ENCODE measurements at regions not wholly inside any gene's neighbourhood (a gene's known extent, or its start where the extent isn't known, plus 50 kb on each side); places are given as distances from the start of the nearest gene placed in this dataset.
A peak's percentile ranks its signal among the peaks of the same experiment; 100 is the strongest.

DNA sequence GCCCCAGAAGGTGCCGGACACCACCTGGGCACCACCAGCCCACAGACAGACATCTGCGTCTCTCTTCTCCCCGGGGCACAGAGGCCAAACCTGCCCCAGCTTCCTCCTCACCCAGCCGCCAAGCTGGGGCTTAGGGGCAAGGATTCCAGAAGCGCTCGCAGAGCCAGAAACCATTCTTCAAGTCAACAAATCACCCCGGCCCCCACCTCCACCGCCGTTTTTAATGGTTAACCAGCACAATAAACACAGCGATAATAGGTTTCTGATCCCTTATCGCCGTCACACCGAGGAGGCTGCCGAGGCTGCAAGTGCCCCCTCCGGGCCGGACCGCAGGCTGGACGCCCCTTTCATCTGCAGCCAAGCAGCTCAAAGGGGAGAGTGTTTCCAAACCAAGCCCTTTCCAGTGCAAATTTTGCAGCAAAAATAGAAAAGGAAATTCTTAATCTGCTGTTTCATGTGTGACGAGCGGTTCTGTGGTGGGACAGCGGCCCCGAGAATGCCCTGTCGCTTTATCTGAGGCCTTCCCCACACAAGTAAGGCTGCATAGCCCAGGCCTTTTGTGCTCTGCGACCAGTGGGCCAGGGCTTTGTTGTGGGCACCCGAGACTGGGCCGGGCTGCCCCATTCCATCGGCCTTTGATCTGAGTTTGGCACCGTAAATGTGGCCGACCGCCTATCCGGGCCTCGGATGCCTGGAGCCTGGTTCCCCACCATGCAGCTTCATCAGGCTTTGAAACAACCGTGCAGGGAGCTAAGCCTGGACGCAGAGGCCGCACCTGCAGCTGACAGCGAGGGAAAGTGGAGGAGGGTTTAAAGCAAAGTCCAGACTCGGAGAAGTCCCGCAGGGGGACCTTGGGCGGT is 83.2 kb downstream of the FOXL3 start:
- H3K27ac Mint-ChIP-seq: no peak overlapping the region
- no peaks in the 10 kb centered on the region for H3K4me1 Mint-ChIP-seq (ENCODE audit: low read depth)
- H3K4me3 Mint-ChIP-seq: no peak overlapping the region
- H3K36me3 Mint-ChIP-seq (ENCODE audit: low read depth): no peaks in the 10 kb centered on the region
- no peaks in the 10 kb centered on the region for H3K27me3 Mint-ChIP-seq
- H3K9me3 Mint-ChIP-seq: no peaks in the 10 kb centered on the region

DNA sequence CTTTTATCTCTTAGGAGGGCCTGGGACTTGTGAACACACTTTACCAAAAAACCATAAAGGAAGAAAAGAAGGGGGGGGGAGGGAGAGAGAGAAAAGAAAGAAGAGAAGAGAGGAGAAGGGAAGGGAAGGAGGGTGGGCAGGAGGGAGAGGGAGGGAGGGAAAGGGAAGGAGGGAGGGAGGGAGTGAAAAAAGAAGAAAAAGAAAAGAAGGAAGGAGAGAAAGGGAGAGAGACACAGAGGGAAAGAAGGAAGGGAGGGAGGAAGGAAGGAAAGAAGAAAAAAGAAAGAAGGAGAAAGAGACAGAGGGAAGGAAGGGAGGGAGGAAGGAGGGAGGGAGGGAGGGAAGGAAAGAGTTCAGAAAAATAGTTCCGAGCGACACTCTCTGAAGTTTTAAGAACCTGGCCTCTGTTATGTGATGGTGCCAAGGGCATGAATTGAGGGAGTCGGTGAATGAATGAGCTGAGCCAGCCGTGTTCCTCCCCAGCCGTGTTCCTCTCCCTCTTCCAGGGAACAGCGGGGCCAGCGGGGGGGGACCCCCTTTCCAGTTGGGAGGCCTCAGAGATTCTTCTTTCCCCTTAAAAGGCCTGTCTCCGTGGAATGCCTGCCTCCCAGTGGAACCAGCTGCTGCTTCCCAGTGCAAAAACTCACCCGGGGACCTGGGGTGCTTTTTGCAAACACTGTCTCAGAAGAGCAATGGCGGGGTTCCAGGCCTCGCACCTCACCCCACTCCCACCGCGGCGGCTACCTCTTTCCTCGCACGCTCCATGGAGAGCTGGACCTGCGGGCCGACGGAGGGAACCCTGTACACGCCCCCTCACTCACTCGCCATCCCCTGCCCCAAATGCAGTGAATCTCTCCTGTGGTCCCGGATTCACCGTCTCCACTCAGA is 84.1 kb downstream of the FOXL3 start:
- H3K36me3 Mint-ChIP-seq (ENCODE audit: low read depth): no peaks in the 10 kb centered on the region
- no peak overlapping the region for H3K4me3 Mint-ChIP-seq
- H3K27me3 Mint-ChIP-seq: no peaks in the 10 kb centered on the region
- no peak overlapping the region for H3K27ac Mint-ChIP-seq
- H3K4me1 Mint-ChIP-seq (ENCODE audit: low read depth): no peaks in the 10 kb centered on the region
- no peaks in the 10 kb centered on the region for H3K9me3 Mint-ChIP-seq

DNA sequence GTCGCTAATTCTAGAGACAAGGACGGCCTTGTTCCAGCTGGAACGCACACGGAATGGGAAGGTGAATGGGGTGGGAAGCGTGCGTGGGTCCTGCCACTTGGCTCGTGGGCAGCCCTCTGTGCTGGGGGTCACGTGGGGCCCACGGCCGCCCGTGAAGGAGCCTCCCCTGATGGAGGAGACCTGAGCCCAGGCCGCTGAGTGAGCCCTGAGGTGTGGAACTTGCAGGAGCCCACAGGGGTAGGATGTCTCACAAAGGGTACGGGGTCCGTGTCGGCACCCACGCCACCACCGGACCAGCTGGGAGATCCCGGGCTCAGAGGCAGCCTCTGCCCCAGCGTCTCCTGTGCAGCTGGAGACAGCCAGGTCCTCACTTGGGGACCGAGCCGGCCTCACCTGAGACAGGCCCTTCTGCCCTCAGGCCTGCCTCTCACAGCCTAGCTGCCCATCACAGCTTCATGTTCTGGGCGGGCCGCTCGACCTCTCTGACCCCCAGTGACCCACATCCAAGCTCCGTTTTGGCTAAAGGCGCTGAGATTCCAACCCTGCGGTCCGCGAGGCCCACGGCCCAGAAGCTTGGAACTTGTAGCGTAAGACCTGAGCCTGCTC is 84.8 kb downstream of the FOXL3 start:
- no peak overlapping the region for H3K27ac Mint-ChIP-seq
- H3K27me3 Mint-ChIP-seq: no peaks in the 10 kb centered on the region

DNA sequence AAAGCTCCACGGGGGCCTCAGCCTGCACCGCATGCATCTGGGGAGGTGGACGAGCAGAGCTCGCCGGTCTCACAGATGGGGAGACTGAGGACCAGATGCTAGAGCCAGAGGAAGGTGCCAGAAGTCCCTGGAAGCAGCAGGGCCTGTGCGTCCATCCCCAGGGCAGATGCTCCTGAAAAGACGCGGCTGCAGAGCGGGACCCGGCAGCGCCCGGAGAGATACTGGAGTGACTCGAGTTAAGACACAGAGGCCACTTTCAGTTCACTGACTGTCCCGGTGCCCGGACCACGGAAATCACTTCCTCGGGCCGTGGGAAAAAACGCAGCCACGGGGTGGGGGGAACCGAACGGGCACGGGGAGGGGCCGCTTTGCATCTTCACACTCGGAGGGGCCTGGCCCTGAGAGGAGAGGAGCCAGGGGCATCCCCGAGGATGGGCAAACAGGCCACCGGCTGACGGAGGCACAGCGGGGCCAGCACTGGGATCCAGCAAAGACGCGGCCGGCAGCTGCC is 85.4 kb downstream of the FOXL3 start:
- Mint-ChIP-seq H3K9me3 (no peaks in the 10 kb centered on the region), H3K27me3 (no peaks in the 10 kb centered on the region), H3K27ac (no peak overlapping the region), H3K4me1 (ENCODE audit: low read depth) (peaks cover 4% of the 10 kb centered on the region), H3K4me3 (no peak overlapping the region), H3K36me3 (ENCODE audit: low read depth) (no peaks in the 10 kb centered on the region)

More for the DNA sequence above, 84.8 kb downstream of the FOXL3 start:
- Mint-ChIP-seq H3K4me1 (ENCODE audit: low read depth) (no peaks in the 10 kb centered on the region), H3K36me3 (ENCODE audit: low read depth) (no peaks in the 10 kb centered on the region), H3K4me3 (no peak overlapping the region), H3K9me3 (no peaks in the 10 kb centered on the region)

DNA sequence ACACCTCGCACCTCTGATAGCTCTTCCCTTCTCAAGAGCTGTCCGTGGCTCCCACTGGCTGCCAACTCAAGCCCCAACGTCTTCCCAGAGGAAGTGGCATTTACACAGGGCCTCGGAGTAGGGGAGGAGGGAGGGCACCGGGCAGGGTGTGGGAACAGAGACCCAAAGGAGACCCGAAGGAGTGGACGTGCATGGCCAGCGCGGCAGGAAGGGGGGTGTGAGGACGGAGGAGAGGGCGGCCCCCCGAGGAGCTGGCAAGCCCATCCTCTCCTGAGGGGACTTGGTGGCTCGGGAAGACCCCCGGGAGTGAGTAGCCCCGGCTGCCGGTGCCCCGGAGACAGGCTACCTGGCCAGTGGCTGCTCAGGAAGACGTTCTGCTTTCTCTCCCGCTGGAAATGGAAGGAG is 85.9 kb downstream of the FOXL3 start:
- Mint-ChIP-seq H3K36me3 (ENCODE audit: low read depth) (no peaks in the 10 kb centered on the region), H3K9me3 (no peaks in the 10 kb centered on the region), H3K27me3 (no peaks in the 10 kb centered on the region), H3K4me3 (no peak overlapping the region), H3K4me1 (ENCODE audit: low read depth) (peaks cover 7% of the 10 kb centered on the region), H3K27ac (no peak overlapping the region)

DNA sequence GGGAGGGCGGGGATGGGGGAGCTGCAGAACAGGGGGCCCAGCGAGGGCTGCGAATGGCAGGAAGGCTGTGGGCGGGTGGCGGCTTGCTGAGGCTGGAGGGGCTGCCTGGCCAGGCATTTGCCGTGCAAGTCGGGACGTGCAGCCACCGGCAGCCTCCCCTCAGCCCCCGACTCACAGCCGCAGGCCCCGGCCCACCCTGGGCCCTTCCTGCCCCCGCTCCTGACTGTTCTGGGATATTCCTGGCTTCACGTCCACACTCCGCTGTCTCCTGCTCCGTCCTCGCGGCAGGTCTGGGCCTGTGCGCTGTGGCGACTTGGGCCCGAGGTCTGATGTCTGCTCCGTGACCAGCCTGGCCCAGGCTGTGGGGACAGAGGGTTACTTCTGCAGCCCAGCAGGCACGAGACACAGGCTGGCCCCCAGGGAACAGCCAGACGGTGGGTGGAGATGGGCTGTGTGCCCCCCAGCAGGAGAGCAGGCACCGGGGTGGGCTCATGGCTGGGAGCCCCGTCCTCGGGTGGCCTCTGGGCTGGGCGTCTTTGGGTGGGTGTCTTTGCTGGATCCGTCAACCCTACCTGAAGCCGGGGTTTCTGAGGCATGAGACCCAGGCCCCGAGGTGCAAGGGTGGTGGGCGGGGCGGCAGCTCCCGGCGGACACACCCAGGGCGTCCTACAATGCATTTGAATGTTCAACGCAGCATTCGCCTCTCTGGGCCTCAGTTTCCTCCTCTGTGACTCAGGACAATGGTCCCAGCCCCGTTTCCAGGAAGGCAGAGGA is 86.5 kb downstream of the FOXL3 start:
- Mint-ChIP-seq H3K4me3 (no peak overlapping the region), H3K4me1 (ENCODE audit: low read depth) (peaks cover 13% of the 10 kb centered on the region), H3K27me3 (no peaks in the 10 kb centered on the region), H3K27ac (no peak overlapping the region), H3K36me3 (ENCODE audit: low read depth) (no peaks in the 10 kb centered on the region), H3K9me3 (no peaks in the 10 kb centered on the region)

DNA sequence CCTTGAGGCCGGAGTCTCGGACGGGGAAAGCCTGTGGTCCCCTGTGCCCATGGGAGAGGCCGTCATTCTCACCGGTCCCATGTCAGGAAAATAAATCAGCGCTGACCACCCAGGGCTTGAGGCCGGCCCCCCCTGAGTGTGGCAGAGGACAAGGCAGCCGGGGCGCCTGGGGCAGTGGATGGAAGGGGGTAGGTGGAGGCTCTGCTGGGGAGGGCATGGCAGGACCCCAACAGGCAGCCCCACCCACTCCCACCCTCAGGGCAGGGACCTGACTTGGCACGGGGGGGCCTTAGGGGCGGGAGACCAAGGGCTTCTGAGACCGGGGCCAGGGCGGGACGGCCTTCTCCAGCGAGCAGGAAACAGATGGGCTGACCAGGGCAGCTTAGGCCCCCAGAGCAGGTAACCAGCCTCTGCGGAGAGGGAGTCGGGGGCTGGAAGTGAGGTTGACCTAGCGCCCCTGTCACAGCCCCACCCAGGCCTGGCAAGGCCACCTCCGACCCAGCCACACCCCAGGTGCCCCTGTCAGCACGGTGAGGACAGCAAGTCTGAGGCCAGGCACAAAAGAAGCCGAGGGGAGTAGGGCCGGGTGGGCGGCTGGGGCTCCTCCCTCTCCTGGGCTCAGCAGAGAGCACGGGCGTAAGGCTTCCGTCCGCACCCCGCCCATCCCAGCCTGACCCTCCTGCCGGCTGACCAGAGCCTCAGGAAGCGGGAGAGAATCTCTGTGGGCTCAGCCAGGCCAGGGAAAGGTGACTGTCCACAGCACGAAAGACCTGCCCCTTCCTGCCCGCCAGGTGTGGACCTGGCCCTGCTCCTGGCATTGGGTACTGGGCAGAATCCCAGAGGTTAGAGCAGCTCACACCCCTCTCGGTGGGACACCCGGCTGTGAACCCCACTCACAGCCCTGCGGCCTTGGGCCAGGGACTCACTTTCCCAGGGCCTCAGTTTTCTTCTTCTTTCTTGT is 87.4 kb downstream of the FOXL3 start:
- no peaks in the 10 kb centered on the region for H3K9me3 Mint-ChIP-seq

DNA sequence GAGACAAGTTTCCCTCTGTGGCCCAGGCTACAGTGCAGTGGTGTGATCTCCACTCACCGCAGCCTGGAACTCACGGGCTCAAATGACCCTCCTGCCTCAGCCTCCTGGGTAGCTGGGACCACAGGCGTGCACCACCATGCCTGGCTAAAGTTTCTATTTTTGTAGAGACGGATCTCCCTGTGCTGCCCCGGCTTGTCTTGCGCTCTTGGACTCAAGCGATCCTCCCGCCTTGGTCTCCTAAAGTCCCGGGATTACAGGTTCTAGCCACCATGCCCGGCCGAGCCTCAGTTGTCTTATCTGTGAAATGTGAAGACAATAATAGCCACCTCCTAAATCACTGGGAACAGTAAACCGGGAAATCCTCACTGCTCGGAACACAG is 88.1 kb downstream of the FOXL3 start:
- H3K27ac Mint-ChIP-seq: no peak overlapping the region

More for the DNA sequence above, 87.4 kb downstream of the FOXL3 start:
- no peaks in the 10 kb centered on the region for H3K36me3 Mint-ChIP-seq (ENCODE audit: low read depth)
- peaks cover 21% of the 10 kb centered on the region for H3K4me1 Mint-ChIP-seq (ENCODE audit: low read depth)
- H3K4me3 Mint-ChIP-seq: no peak overlapping the region
- no peak overlapping the region for H3K27ac Mint-ChIP-seq
- H3K27me3 Mint-ChIP-seq: no peaks in the 10 kb centered on the region

DNA sequence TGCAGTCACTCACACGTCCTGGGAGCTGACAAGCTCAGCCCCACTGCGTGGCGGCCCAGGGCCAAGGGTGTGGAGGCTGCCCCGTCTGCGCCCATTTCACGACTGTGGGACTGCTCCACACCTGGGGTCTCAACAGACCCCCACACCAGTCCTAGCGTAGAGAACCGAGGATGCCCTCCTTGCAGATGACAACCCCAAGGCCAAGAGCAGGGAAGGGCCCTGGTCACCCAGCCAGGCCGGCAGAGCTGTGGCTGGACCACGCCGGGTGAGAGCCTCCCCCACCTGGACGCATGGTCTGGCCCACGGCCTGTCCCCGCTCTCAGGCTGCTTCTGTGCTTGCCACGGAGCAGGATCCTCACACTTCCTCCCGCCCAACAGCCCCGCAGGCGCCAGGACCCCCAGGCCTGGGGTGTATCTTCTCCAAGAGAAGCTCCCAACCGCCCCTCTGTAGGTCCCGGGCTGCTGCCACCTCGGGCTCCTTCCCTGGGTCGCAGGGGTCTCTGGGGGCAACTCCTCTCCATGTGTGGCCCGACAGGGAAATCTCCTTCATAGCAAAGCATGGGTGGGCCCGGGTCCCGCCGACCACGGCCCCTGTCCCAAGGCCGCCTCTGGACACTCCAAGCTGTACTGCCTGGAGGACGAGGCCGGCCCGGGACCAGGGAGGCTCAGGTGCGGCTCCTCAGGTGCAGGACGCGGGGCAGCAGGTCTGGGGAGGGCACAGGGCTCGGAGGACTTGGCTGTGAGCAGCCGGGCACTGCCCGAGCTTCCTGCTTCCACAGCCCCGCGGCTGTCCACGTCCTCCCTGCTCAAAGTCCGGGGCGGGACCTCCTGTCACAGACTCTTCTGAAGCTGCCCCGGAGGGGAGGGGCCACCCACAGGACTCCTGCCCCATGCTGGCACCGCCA is 88.8 kb downstream of the FOXL3 start:
- no peaks in the 10 kb centered on the region for H3K36me3 Mint-ChIP-seq (ENCODE audit: low read depth)
- H3K27me3 Mint-ChIP-seq: no peaks in the 10 kb centered on the region
- no peak overlapping the region for H3K4me3 Mint-ChIP-seq
- peaks cover 21% of the 10 kb centered on the region for H3K4me1 Mint-ChIP-seq (ENCODE audit: low read depth)
- H3K27ac Mint-ChIP-seq: no peak overlapping the region
- peaks cover 10% of the 10 kb centered on the region for H3K9me3 Mint-ChIP-seq

More for the DNA sequence above, 88.1 kb downstream of the FOXL3 start:
- Mint-ChIP-seq H3K36me3 (ENCODE audit: low read depth) (no peaks in the 10 kb centered on the region), H3K9me3 (peaks cover 4% of the 10 kb centered on the region), H3K27me3 (no peaks in the 10 kb centered on the region), H3K4me3 (no peak overlapping the region), H3K4me1 (ENCODE audit: low read depth) (peaks cover 21% of the 10 kb centered on the region)

DNA sequence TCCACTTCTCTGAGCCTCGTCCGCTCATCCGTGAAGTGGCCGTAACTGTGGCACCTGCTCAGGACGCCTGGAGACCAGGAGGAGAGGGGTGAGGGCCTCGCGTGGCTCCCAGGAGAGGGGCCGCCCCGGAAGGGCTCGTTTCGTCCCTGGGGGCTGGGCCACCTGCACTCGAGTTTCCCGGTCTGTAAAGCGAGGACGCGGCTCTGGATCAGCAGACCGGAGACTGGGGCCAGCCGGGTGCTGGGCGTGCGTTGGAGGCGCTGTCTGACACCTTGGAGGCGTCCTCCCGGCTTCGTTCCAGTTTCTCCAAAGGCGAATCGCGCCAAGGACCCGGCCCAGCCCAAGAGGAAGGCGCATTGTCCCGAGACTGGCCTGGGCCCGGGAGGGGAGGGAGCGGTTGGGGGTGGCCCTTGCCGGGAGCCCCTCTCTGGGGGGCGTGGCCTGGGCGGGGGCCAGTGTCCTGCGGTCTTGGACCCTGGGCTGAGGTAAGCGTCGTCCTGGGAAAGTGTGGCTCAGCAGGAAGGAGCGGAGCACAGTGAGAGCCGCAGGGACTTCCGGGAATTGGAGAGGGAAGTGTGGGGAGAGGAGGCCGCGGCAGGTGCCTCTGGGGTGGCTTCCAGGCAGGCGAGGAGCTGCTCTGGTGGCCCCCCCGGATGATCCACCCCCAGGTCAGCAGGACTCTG is 89.6 kb downstream of the FOXL3 start:
- no peaks in the 10 kb centered on the region for H3K27me3 Mint-ChIP-seq

DNA sequence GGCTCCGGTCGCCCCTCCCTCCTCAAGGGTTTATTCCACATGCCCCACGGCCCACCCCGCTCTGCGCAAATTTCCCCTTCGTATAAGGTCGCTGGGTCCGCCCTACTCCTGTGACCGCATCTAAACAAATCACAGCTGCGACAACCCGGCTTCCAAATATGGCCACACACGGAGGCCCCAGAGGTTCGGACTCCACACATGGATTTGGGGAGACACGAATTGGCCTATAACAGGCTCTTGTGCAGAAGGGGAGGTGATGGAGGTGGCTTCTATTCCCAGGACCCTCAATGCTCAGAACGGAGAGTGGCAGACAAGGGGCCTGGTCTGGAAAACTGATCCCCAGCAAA is 90.1 kb downstream of the FOXL3 start:
- Mint-ChIP-seq H3K27ac (peak overlapping the region; percentile 58), H3K9me3 (peaks cover 19% of the 10 kb centered on the region), H3K27me3 (no peaks in the 10 kb centered on the region), H3K4me1 (ENCODE audit: low read depth) (peaks cover 21% of the 10 kb centered on the region), H3K4me3 (peak overlapping the region; percentile 25), H3K36me3 (ENCODE audit: low read depth) (no peaks in the 10 kb centered on the region)

More for the DNA sequence above, 89.6 kb downstream of the FOXL3 start:
- H3K9me3 Mint-ChIP-seq: peaks cover 18% of the 10 kb centered on the region
- H3K36me3 Mint-ChIP-seq (ENCODE audit: low read depth): no peaks in the 10 kb centered on the region
- H3K4me1 Mint-ChIP-seq (ENCODE audit: low read depth): peaks cover 21% of the 10 kb centered on the region
- no peak overlapping the region for H3K4me3 Mint-ChIP-seq
- H3K27ac Mint-ChIP-seq: no peak overlapping the region

DNA sequence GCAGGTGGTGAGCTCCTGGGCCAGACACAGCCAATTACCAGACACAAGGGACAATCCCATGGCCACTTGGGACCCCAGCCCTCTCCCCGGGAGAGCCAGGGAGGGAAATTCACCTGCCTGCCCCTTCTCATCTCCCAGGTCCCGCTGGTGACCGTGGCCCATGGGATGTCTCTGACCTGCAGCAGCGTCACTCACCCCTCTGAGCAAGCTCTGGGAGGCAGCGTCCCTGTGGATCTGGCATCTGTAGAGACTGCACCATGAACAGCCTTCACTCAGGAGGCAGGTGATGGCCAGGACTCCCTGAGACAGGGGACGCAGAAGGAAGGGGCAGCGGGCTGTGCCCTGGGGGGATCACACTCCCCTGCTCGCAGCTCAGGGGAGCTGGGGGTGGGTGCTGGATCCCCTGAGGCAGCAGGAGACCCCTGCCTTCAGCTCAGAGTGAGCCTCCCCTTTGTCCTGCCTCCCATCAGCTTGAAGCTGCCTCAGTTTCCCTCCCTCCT is 90.8 kb downstream of the FOXL3 start:
- H3K27me3 Mint-ChIP-seq: no peaks in the 10 kb centered on the region
- peaks cover 21% of the 10 kb centered on the region for H3K4me1 Mint-ChIP-seq (ENCODE audit: low read depth)
- H3K4me3 Mint-ChIP-seq: no peak overlapping the region
- peaks cover 19% of the 10 kb centered on the region for H3K9me3 Mint-ChIP-seq
- no peaks in the 10 kb centered on the region for H3K36me3 Mint-ChIP-seq (ENCODE audit: low read depth)
- no peak overlapping the region for H3K27ac Mint-ChIP-seq

All from stimulated activated naive CD8-positive, alpha-beta T cell treated with anti-CD3 and anti-CD28 coated beads, Interleukin-15, Interleukin-2, amounts not matched to agents 100 ng/mL and 50 ng/mL, for 24 hours (primary cell).